IPS-18c (cell line): ENCODE measurements at regions not wholly inside any gene's neighbourhood (a gene's known extent, or its start where the extent isn't known, plus 50 kb on each side); places are given as distances from the start of the nearest gene placed in this dataset.
"Not testable (repeated sequence)": the region's sequence is repeated elsewhere in the genome, so short reads cannot be mapped to it uniquely, and the experiment has no call there.

Experiments used
- H3K4me3 ChIP-seq: 2 replicates; pipeline ENCODE4 v1.7.0; 2013; ENCODE audit warnings: low read depth, mild to moderate bottlenecking, low read length, moderate library complexity; ENCODE audit not compliant: insufficient read depth
- H3K9me3 ChIP-seq: one replicate; pipeline ENCODE4 v1.6.1; 2013; ENCODE audit warnings: mild to moderate bottlenecking, low read length, moderate library complexity; ENCODE audit not compliant: control insufficient read depth, insufficient read depth

GRCh38 chr14:53619691-53620231 is 336.9 kb downstream of the BMP4 start:
- H3K9me3 ChIP-seq, result no peaks in the 10 kb centered on the region
- H3K4me3 ChIP-seq, result no peak overlapping the region

- H3K9me3 ChIP-seq, result not testable (repeated sequence)
These were observed 340.1 kb downstream of the BMP4 start for GRCh38 chr14:53616536-53616935.

GRCh38 chr14:53615252-53615651 is 341.4 kb downstream of the BMP4 start:
- Histone ChIP-seq H3K9me3 (no peaks in the 10 kb centered on the region), H3K4me3 (no peak overlapping the region)

More at GRCh38 chr14:53616536-53616935, 340.1 kb downstream of the BMP4 start:
- H3K4me3 ChIP-seq, result not testable (repeated sequence)

- Histone ChIP-seq H3K9me3 (no peaks in the 10 kb centered on the region), H3K4me3 (no peak overlapping the region)
These were observed 343.0 kb downstream of the BMP4 start for GRCh38 chr14:53613404-53614253.

- no peak overlapping the region for H3K4me3 ChIP-seq
- H3K9me3 ChIP-seq, result no peaks in the 10 kb centered on the region
These were observed 345.7 kb downstream of the BMP4 start for GRCh38 chr14:53610947-53611346.

GRCh38 chr14:53609009-53609408 is 347.6 kb downstream of the BMP4 start:
- H3K9me3 ChIP-seq, result no peaks in the 10 kb centered on the region
- H3K4me3 ChIP-seq, result no peak overlapping the region

- H3K4me3 ChIP-seq, result no peak overlapping the region
- H3K9me3 ChIP-seq, result no peaks in the 10 kb centered on the region
These were observed 348.3 kb downstream of the BMP4 start for GRCh38 chr14:53608369-53608768.

GRCh38 chr14:53606203-53606602 is 350.4 kb downstream of the BMP4 start:
- H3K4me3 ChIP-seq, result no peak overlapping the region
- H3K9me3 ChIP-seq, result no peaks in the 10 kb centered on the region

- no peak overlapping the region for H3K4me3 ChIP-seq
- no peaks in the 10 kb centered on the region for H3K9me3 ChIP-seq
These were observed 351.1 kb downstream of the BMP4 start for GRCh38 chr14:53605562-53605961.

GRCh38 chr14:53603994-53604393 is 352.6 kb downstream of the BMP4 start:
- Histone ChIP-seq H3K4me3 (no peak overlapping the region), H3K9me3 (no peaks in the 10 kb centered on the region)

GRCh38 chr14:53601409-53601808 is 355.2 kb downstream of the BMP4 start:
- no peaks in the 10 kb centered on the region for H3K9me3 ChIP-seq
- H3K4me3 ChIP-seq, result no peak overlapping the region

GRCh38 chr14:53599221-53599945 is 357.2 kb downstream of the BMP4 start:
- Histone ChIP-seq H3K9me3 (no peaks in the 10 kb centered on the region), H3K4me3 (no peak overlapping the region)

GRCh38 chr14:53596853-53597525 is 359.6 kb downstream of the BMP4 start:
- H3K4me3 ChIP-seq, result no peak overlapping the region

GRCh38 chr14:53591816-53592215 is 364.8 kb downstream of the BMP4 start:
- Histone ChIP-seq H3K4me3 (no peak overlapping the region), H3K9me3 (no peaks in the 10 kb centered on the region)

More at GRCh38 chr14:53596853-53597525, 359.6 kb downstream of the BMP4 start:
- no peaks in the 10 kb centered on the region for H3K9me3 ChIP-seq

GRCh38 chr14:53581504-53581903 is 375.1 kb downstream of the BMP4 start:
- Histone ChIP-seq H3K9me3 (no peaks in the 10 kb centered on the region), H3K4me3 (no peak overlapping the region)

- no peak overlapping the region for H3K4me3 ChIP-seq
These were observed 384.8 kb downstream of the BMP4 start for GRCh38 chr14:53571641-53572328.

More at GRCh38 chr14:53571641-53572328, 384.8 kb downstream of the BMP4 start:
- H3K9me3 ChIP-seq, result no peaks in the 10 kb centered on the region
